Gastroesophageal sphincter (tissue), 4 donors: ENCODE measurements at regions not wholly inside any gene's neighbourhood (a gene's known extent, or its start where the extent isn't known, plus 50 kb on each side); places are given as distances from the start of the nearest gene placed in this dataset.
"Not testable (repeated sequence)": the region's sequence is repeated elsewhere in the genome, so short reads cannot be mapped to it uniquely, and the experiment has no call there.

Experiments
- ATAC-seq: fragments of 150-250 bp; one replicate; pipeline ENCODE4 v1.9.1; 2016; ENCODE audit warnings: mild to moderate bottlenecking, moderate library complexity
- H3K27ac ChIP-seq, 4 donors: fragments of 200-600 bp; sonication (generic) in 3 of 4; 1 replicate in 3 of 4; 2 replicates in 1 of 4; pipeline ENCODE4 v1.5.1; 2016 to 2019
- H3K27me3 ChIP-seq: fragments of 200-600 bp; sonication (generic); one replicate; pipeline ENCODE4 v1.5.1; 2019
- H3K36me3 ChIP-seq, 2 donors: fragments of 200-600 bp; sonication (generic); one replicate each; pipeline ENCODE4 v1.5.1; 2019; ENCODE audit warnings: control low read depth in 1 of 2
- H3K4me1 ChIP-seq, 3 donors: fragments of 200-600 bp; sonication (generic); 1 replicate in 2 of 3; 2 replicates in 1 of 3; pipeline ENCODE4 v1.5.1; 2016 to 2019; ENCODE audit warnings: control low read depth in 2 of 3
- H3K4me3 ChIP-seq, 2 donors: fragments of 200-600 bp; sonication (generic); one replicate each; pipeline ENCODE4 v1.5.1; 2019; ENCODE audit warnings: mild to moderate bottlenecking in 1 of 2, moderate library complexity in 1 of 2
- H3K9me3 ChIP-seq, 3 donors: fragments of 200-600 bp; sonication (generic); one replicate each; pipeline ENCODE4 v1.5.1; 2017 to 2019; ENCODE audit warnings: control low read depth in 2 of 3
- CTCF ChIP-seq, 4 experiments: fragments of 200-600 bp in 2 of 4; fragments of 450-650 bp in 2 of 4; sonication (generic) in 1 of 4; IDR thresholded peaks; one replicate each; pipeline ENCODE4 v1.5.1; 2017 to 2019; ENCODE audit warnings: antibody characterized with exemption in 4 of 4, mild to moderate bottlenecking in 2 of 4, moderate library complexity in 2 of 4
- EP300 ChIP-seq: sonication (generic); formaldehyde crosslinking; IDR thresholded peaks from one replicate; pipeline ENCODE4 v1.6.1; 2017; ENCODE audit warnings: antibody characterized with exemption, mild to moderate bottlenecking
- POLR2A ChIP-seq, 2 donors: fragments of 450-650 bp; IDR thresholded peaks; one replicate each; pipeline ENCODE4 v1.6.1; 2017; ENCODE audit warnings: antibody characterized with exemption in 2 of 2, mild to moderate bottlenecking in 2 of 2, moderate library complexity in 1 of 2
- POLR2AphosphoS5 ChIP-seq: sonication (generic); formaldehyde crosslinking; IDR thresholded peaks from one replicate; pipeline ENCODE4 v1.6.1; 2017; ENCODE audit warnings: antibody characterized with exemption
- WGBS, 2 donors: methylation state at CpG; one replicate each; pipeline ENCODE4 v1.1.5; 2018; ENCODE audit warnings: low coverage in 1 of 2; 5-methylcytosine and 5-hydroxymethylcytosine counted together

DNA sequence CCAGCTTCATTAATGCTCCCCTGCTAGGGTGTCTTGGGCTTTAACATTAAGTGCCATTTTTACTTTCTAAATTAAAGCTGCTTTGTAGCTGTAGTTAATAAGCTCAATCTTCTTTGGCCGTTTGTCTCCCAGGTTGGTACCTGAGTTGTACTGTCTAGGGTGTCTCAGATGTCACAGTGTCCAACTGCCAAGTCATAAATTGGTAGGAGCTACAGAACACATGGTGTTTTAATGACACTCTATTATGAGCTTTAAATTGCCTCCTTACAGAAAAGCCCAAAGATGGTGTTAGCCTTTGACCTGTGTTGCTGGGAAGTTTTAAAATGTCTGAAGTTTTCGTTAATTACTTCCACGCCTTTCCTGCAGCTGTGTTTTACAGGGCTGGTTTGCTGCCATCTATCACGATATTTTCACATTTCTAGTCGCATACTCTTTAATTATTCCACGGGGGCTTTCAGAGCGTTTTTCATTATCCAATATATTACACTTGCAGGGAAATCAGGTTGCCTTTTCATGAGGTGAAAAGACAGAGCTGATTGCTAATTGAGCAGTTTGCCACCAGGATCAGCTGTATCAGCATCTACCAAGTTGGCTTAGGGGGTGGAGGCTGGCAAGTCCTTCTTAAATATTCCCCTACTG, 247.8 kb upstream of the PLPP4 start:
- H3K9me3 ChIP-seq: peaks cover 0 to 5% (median 0%) of the 10 kb centered on the region in 3 donors
- peaks cover 11% of the 10 kb centered on the region for H3K27me3 ChIP-seq
- no peak for TF ChIP-seq EP300
- TF ChIP-seq POLR2A (IDR thresholded peaks at IDR 0.05): no peak
- TF ChIP-seq POLR2AphosphoS5: no peak
- TF ChIP-seq CTCF (IDR thresholded peaks at IDR 0.05): no peak
- no peaks in the 10 kb centered on the region for H3K36me3 ChIP-seq
- no peak overlapping the region for H3K4me3 ChIP-seq
- no peaks in the 10 kb centered on the region for H3K4me1 ChIP-seq
- H3K27ac ChIP-seq: no peak overlapping the region
- 56 to 59% methylated on average over 5 to 7 of the region's 7 CpGs for WGBS, 2 donors
- no peak for ATAC-seq

GRCh38 chr10:120212275-120212674, 244.8 kb upstream of the PLPP4 start:
- peaks cover 0 to 5% (median 0%) of the 10 kb centered on the region in 3 donors for H3K9me3 ChIP-seq
- peaks cover 4% of the 10 kb centered on the region for H3K27me3 ChIP-seq
- H3K4me1 ChIP-seq: no peaks in the 10 kb centered on the region
- no peak overlapping the region for H3K4me3 ChIP-seq
- ATAC-seq: no peak
- H3K36me3 ChIP-seq: no peaks in the 10 kb centered on the region
- no peak overlapping the region for H3K27ac ChIP-seq
- TF ChIP-seq POLR2AphosphoS5 (no peak), CTCF (IDR thresholded peaks at IDR 0.05) (no peak), POLR2A (IDR thresholded peaks at IDR 0.05) (no peak), EP300 (no peak)
- WGBS, 2 donors: 92% methylated on average over 2 of the region's 2 CpGs

DNA sequence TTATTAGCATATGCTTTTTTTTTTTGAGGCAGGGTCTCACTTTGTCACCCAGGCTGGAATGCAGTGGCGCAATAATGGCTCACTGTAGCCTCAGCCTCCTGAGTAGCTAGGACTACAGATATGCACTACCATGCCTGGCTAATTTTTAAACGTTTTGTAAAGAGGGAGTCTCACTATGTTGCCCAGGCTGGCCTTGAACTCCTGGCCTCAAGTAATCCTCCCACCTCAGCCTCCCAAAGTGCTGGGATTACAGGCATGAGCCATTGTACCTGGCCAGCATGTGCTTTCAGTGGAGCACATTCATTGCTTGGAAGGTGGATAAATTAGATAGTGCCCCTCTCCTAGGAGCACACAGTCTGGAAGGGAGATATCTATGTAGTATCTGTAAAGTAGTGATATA, 243.7 kb upstream of the PLPP4 start:
- H3K4me1 ChIP-seq, H3K9me3 ChIP-seq, H3K27ac ChIP-seq, ATAC-seq, H3K27me3 ChIP-seq, H3K36me3 ChIP-seq, H3K4me3 ChIP-seq: not testable (repeated sequence)
- 79 to 83% methylated on average over 2 of the region's 2 CpGs for WGBS, 2 donors

DNA sequence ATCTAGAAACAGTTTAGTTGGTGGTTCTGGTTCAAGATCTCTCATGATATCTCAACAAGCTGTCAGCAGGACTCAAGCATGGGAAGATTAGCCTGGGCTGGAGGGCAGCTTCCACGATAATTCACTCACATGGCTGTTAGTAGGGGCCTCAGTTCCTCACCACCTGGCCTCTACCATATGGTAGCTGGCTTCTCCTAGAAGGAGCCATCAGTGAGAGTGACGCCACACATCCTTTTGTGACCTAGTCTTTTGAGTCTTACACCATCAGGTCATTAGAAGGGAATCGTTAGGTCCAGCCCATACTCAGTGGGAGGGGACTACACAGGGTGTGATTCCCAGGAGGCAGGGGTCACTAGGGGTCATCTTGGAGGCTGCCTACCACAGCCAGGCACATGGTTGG, 239.3 kb upstream of the PLPP4 start:
- no peaks in the 10 kb centered on the region for H3K4me1 ChIP-seq
- H3K9me3 ChIP-seq: peaks cover 0 to 4% (median 0%) of the 10 kb centered on the region in 3 donors
- TF ChIP-seq CTCF (IDR thresholded peaks at IDR 0.05): no peak
- TF ChIP-seq POLR2A (IDR thresholded peaks at IDR 0.05): no peak
- no peak for TF ChIP-seq POLR2AphosphoS5
- no peak overlapping the region for H3K4me3 ChIP-seq
- ATAC-seq: no peak
- no peak overlapping the region for H3K27ac ChIP-seq
- H3K36me3 ChIP-seq: no peaks in the 10 kb centered on the region
- 33 to 60% methylated on average over 1 of the region's 3 CpGs for WGBS, 2 donors
- H3K27me3 ChIP-seq: no peaks in the 10 kb centered on the region

- no peaks in the 10 kb centered on the region for H3K4me1 ChIP-seq
- H3K27me3 ChIP-seq: no peaks in the 10 kb centered on the region
- WGBS, 2 donors: 39 to 49% methylated on average over 4 of the region's 4 CpGs
- peaks cover 0 to 4% (median 0%) of the 10 kb centered on the region in 3 donors for H3K9me3 ChIP-seq
- ATAC-seq: no peak
- no peak overlapping the region for H3K27ac ChIP-seq
- no peaks in the 10 kb centered on the region for H3K36me3 ChIP-seq
- TF ChIP-seq EP300: no peak
- no peak for TF ChIP-seq POLR2AphosphoS5
- no peak for TF ChIP-seq POLR2A (IDR thresholded peaks at IDR 0.05)
- no peak for TF ChIP-seq CTCF (IDR thresholded peaks at IDR 0.05)
- no peak overlapping the region for H3K4me3 ChIP-seq
These were observed 235.0 kb upstream of the PLPP4 start for GRCh38 chr10:120221873-120222485.
